ENCODE measurements at regions not wholly inside any gene's neighbourhood (a gene's known extent, or its start where the extent isn't known, plus 50 kb on each side); places are given as distances from the start of the nearest gene placed in this dataset.

DNA sequence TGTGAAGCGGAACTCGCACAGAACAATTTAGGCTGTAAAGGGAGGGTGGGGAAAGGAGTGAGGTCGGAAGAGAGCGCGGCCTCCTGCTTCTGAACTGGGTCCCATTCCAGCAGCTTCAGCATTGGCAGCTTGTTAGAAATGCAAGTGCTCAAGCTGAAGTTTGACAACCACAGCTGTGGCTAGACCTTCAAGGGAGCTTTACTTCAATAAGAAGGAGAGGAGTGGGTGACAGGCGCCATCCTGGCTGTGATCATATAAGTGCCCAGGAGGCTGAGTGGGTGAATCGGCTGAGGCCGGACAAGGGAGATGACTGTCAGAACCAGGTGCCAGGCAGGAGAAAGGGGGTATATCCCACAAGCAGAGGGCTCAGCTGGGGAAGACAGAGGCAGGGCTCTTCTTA is 622.5 kb downstream of the GALR1 start:
- Histone ChIP-seq H3K36me3 (ENCODE audit: control insufficient read depth, insufficient read depth, low read length) (no peaks in the 10 kb centered on the region), H3K27me3 (ENCODE audit: control insufficient read depth, insufficient read depth, low read length) (no peaks in the 10 kb centered on the region), H3K4me3 (ENCODE audit: low read depth, low read length) (no peak overlapping the region)
- no peak for DNase-seq (ENCODE audit: low read depth)
- CTCF ChIA-PET = interaction anchor here (0.6 kb wide), 1 partner anchor 26 kb away, joined by 3 read pairs; no protein-coding TSS in a partner anchor
- TF ChIP-seq, protein P1, sequence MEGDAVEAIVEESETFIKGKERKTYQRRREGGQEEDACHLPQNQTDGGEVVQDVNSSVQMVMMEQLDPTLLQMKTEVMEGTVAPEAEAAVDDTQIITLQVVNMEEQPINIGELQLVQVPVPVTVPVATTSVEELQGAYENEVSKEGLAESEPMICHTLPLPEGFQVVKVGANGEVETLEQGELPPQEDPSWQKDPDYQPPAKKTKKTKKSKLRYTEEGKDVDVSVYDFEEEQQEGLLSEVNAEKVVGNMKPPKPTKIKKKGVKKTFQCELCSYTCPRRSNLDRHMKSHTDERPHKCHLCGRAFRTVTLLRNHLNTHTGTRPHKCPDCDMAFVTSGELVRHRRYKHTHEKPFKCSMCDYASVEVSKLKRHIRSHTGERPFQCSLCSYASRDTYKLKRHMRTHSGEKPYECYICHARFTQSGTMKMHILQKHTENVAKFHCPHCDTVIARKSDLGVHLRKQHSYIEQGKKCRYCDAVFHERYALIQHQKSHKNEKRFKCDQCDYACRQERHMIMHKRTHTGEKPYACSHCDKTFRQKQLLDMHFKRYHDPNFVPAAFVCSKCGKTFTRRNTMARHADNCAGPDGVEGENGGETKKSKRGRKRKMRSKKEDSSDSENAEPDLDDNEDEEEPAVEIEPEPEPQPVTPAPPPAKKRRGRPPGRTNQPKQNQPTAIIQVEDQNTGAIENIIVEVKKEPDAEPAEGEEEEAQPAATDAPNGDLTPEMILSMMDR (IDR thresholded peaks at IDR 0.05; ENCODE audit: insufficient read depth, low read depth, low read length) = no peak
- POLR2A ChIA-PET = no interaction called here

DNA sequence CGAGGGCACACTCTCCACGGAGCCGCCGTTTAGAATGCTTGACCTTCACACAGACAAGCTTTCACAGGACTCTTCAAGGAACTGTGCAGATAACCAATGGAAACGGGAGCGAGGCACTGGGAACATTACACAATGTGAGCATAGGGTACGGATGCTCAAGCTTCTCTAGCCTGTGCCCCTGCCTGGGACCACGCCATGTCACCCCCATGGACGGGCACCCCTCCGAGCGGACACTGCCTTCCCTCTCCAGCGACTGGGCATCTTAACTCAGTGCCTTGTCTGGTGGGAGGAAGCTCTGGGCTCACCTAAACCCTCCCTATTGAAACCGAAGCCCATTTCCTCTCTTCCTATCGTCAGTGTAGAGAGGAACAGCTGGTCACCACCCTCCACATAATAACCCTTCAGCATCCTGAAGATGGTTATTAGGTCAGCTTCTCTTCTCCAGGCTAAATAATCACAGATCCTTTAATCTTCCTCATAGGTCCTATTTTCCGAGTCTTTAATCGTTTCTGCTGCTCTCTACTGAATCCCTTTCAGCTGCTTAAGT is 626.7 kb downstream of the GALR1 start:
- H3K27me3 ChIP-seq (ENCODE audit: control insufficient read depth, insufficient read depth, low read length) = no peaks in the 10 kb centered on the region
- H3K36me3 ChIP-seq (ENCODE audit: control insufficient read depth, insufficient read depth, low read length) = no peaks in the 10 kb centered on the region
- ChIA-PET POLR2A (no interaction called here), CTCF (no interaction called here)
- TF ChIP-seq, protein P1 (IDR thresholded peaks at IDR 0.05; ENCODE audit: insufficient read depth, low read depth, low read length) = no peak
- DNase-seq (ENCODE audit: low read depth) = no peak
- no peak overlapping the region for H3K4me3 ChIP-seq (ENCODE audit: low read depth, low read length)

DNA sequence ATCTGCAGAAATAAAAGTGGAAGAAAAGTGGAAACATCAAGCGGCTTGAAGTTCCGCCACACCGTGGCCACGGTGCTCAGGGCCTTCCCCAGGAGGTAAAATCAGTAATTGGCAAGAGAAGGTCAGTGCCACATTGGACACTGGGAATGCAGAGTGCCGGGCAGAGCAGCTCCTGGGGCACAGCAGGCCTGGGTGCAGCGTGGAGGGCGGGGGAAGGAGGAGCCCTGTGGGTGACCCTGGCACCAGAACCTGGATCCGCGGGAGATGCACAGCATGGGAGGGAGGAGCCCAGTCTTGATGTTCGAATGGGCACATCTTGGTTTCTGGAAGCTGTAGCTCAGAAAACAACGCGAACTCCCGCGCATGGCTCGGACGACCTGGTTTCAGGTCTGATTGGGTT is 630.2 kb downstream of the GALR1 start:
- Histone ChIP-seq H3K27me3 (ENCODE audit: control insufficient read depth, insufficient read depth, low read length) (no peaks in the 10 kb centered on the region), H3K4me3 (ENCODE audit: low read depth, low read length) (no peak overlapping the region), H3K36me3 (ENCODE audit: control insufficient read depth, insufficient read depth, low read length) (no peaks in the 10 kb centered on the region)
- ChIA-PET POLR2A (no interaction called here), CTCF (no interaction called here)
- DNase-seq (ENCODE audit: low read depth) = no peak
- TF ChIP-seq, protein P1 (IDR thresholded peaks at IDR 0.05; ENCODE audit: insufficient read depth, low read depth, low read length) = no peak

DNA sequence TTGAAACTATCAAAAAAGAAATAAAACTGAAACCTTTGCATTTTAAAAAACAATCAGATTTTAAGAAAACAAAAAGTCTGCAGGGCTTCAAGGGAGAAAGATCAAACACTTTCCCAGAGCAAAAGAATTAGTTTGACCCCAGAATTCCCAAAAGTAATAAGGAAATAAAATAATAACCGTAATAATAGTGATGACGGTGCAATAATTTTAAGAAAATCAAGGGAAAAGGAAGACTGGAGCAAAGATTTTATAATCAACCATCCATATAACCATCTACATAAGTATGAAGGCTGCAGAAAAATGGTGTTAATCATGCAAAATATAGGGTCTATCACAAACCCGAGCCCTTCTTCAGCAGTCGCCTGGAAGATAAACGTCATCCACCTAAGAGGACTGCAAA is 634.8 kb downstream of the GALR1 start:
- H3K4me3 ChIP-seq (ENCODE audit: low read depth, low read length) = no peak overlapping the region
- CTCF ChIA-PET = no interaction called here

DNA sequence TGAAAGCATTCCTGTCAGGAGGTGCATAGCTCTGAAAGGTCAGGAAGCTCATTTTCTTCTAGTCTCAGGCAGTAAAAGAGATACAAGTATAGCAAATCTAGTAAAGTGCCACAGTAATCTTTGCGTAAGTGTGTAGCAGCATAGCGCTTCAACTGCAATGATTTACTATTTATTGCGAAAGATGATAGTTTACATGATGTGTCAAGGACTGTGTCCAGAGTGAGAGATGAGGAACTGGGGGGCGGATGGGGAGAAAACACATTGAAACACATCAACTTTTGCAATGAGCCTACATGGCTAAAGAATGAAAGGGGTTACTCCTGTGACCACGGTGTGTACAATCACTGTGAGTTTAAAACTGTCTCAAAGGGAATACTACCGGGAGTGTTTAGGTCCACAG is 644.4 kb downstream of the GALR1 start:
- Histone ChIP-seq H3K36me3 (ENCODE audit: control insufficient read depth, insufficient read depth, low read length) (no peaks in the 10 kb centered on the region), H3K27me3 (ENCODE audit: control insufficient read depth, insufficient read depth, low read length) (no peaks in the 10 kb centered on the region), H3K4me3 (ENCODE audit: low read depth, low read length) (no peak overlapping the region)
- TF ChIP-seq, protein P1 (IDR thresholded peaks at IDR 0.05; ENCODE audit: insufficient read depth, low read depth, low read length) = no peak
- CTCF ChIA-PET = no interaction called here
- DNase-seq (ENCODE audit: low read depth) = no peak
- POLR2A ChIA-PET = no interaction called here

More for the DNA sequence above, 634.8 kb downstream of the GALR1 start:
- POLR2A ChIA-PET = no interaction called here
- Histone ChIP-seq H3K36me3 (ENCODE audit: control insufficient read depth, insufficient read depth, low read length) (no peaks in the 10 kb centered on the region), H3K27me3 (ENCODE audit: control insufficient read depth, insufficient read depth, low read length) (no peaks in the 10 kb centered on the region)
- TF ChIP-seq, protein P1 (IDR thresholded peaks at IDR 0.05; ENCODE audit: insufficient read depth, low read depth, low read length) = no peak
- DNase-seq (ENCODE audit: low read depth) = no peak
